Cardiac muscle cell (in vitro differentiated cells and primary cell): ENCODE measurements at regions not wholly inside any gene's neighbourhood (a gene's known extent, or its start where the extent isn't known, plus 50 kb on each side); places are given as distances from the start of the nearest gene placed in this dataset.

ENCODE experiments used
- DNase-seq, 2 donors: peaks; one replicate each; pipeline versions ENCODE4 v3.0.0 to v3.0.0-alpha.2; 2010 to 2017; ENCODE audit warnings: low read depth in 1 of 2, low spot score in 1 of 2
- H3K27ac ChIP-seq: fragments of 200-600 bp; sonication (generic); 2 replicates; pipeline ENCODE4 v1.5.1; 2016
- H3K27me3 ChIP-seq: fragments of 200-600 bp; sonication (generic); 2 replicates; pipeline ENCODE4 v1.6.0; 2016; ENCODE audit warnings: control low read depth
- H3K36me3 ChIP-seq: fragments of 200-600 bp; sonication (generic); 2 replicates; pipeline ENCODE4 v1.5.1; 2016; ENCODE audit warnings: control low read depth
- H3K4me1 ChIP-seq: fragments of 200-600 bp; sonication (generic); 2 replicates; pipeline ENCODE4 v1.8.1; 2017; ENCODE audit warnings: low read depth, mild to moderate bottlenecking, mixed run types
- H3K4me3 ChIP-seq: fragments of 200-600 bp; sonication (generic); 2 replicates; pipeline ENCODE4 v1.5.1; 2016; ENCODE audit warnings: mild to moderate bottlenecking
- H3K9me3 ChIP-seq: fragments of 200-600 bp; sonication (generic); 2 replicates; pipeline ENCODE4 v1.5.1; 2017; ENCODE audit warnings: low read depth, mild to moderate bottlenecking, control low read depth
- CTCF ChIP-seq: IDR thresholded peaks from 2 replicates; pipeline ENCODE4 v1.5.1; 2012; ENCODE audit warnings: low read depth, mild to moderate bottlenecking, low read length

DNA sequence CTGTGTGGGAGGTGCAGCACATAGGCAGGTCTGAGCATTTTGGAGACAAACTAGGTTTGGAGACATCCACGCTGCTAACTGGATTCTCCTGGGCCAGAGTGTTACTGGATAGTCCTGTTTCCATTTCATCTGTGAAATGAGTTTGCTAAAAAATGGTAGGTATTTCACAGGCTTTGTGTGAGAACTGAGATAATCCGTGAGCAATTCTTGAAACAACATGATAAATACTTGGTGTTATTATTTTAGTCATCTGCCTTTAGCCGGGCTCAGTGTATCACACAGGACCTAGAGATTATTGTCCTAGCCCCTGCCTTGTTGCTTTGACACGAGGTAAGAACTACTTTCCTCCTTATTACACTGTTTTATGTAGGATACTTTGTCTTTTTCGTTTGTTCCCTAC is 63.0 kb downstream of the PRR18 start:
- TF ChIP-seq CTCF: no peak

GRCh38 chr6:166244353-166245045 is 63.7 kb downstream of the PRR18 start:
- no peaks in the 10 kb centered on the region for H3K9me3 ChIP-seq
- no peak overlapping the region for H3K27ac ChIP-seq
- no peaks in the 10 kb centered on the region for H3K36me3 ChIP-seq
- no peaks in the 10 kb centered on the region for H3K27me3 ChIP-seq
- TF ChIP-seq CTCF: no peak
- H3K4me3 ChIP-seq: no peak overlapping the region
- DNase-seq: no peak
- H3K4me1 ChIP-seq: no peaks in the 10 kb centered on the region

More for the DNA sequence above, 63.0 kb downstream of the PRR18 start:
- Histone ChIP-seq H3K36me3 (no peaks in the 10 kb centered on the region), H3K4me3 (no peak overlapping the region), H3K4me1 (no peaks in the 10 kb centered on the region), H3K27me3 (no peaks in the 10 kb centered on the region), H3K9me3 (no peaks in the 10 kb centered on the region), H3K27ac (no peak overlapping the region)
- no peak for DNase-seq

DNA sequence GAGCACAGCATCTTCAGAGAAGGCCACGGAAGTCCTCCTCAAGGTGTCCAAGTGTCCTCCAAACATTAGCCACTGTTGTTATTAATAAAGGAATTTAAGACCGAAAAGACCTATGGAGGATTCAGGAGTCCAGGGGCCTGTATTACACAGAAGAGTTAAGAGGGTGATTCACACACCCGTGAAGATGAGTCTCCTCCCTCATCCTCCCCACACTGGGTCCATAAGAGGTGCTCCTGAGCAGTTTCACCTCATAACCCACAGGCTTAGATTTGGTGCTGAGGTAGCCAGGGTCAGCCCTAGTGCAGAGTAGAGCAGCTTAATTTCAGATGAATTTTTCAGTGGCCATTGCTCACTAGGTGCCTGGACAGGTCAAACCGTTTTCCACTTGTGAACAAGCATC is 65.3 kb downstream of the PRR18 start:
- H3K4me1 ChIP-seq: no peaks in the 10 kb centered on the region
- no peaks in the 10 kb centered on the region for H3K36me3 ChIP-seq
- no peak for TF ChIP-seq CTCF
- H3K9me3 ChIP-seq: no peaks in the 10 kb centered on the region
- no peak for DNase-seq
- no peak overlapping the region for H3K4me3 ChIP-seq
- H3K27me3 ChIP-seq: no peaks in the 10 kb centered on the region
- no peak overlapping the region for H3K27ac ChIP-seq

DNA sequence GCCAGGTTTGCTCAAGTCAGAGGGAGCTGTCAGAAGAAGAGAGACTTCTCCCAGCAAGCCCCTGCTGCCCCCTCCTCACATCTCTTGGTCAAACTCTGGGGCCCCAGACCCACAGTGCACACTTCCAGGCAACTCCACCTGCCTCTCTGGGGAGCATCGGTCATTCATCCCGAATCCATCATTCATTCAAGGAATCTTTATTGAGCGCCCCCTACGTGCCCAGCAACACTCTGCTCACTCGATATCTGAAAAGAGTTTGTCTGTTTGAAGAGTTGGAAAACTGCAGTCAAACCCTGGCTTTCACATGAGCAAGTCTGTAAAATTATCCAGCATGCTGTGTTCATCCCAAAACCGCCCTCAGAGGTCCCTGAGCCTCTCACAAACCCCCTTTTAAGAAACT is 66.2 kb downstream of the PRR18 start:
- TF ChIP-seq CTCF: no peak
- Histone ChIP-seq H3K36me3 (no peaks in the 10 kb centered on the region), H3K9me3 (no peaks in the 10 kb centered on the region), H3K27ac (no peak overlapping the region), H3K4me3 (no peak overlapping the region), H3K27me3 (no peaks in the 10 kb centered on the region), H3K4me1 (no peaks in the 10 kb centered on the region)
- DNase-seq: no peak

- no peak overlapping the region for H3K27ac ChIP-seq
- H3K4me3 ChIP-seq: no peak overlapping the region
- no peak for DNase-seq
- no peaks in the 10 kb centered on the region for H3K27me3 ChIP-seq
- no peaks in the 10 kb centered on the region for H3K9me3 ChIP-seq
- no peaks in the 10 kb centered on the region for H3K36me3 ChIP-seq
- no peaks in the 10 kb centered on the region for H3K4me1 ChIP-seq
- no peak for TF ChIP-seq CTCF
These were observed 67.3 kb downstream of the PRR18 start for GRCh38 chr6:166240889-166241288.

GRCh38 chr6:166237617-166238016 is 70.0 kb upstream of the TBXT start:
- Histone ChIP-seq H3K4me1 (no peaks in the 10 kb centered on the region), H3K36me3 (no peaks in the 10 kb centered on the region), H3K27me3 (no peaks in the 10 kb centered on the region), H3K27ac (no peak overlapping the region), H3K4me3 (no peak overlapping the region), H3K9me3 (no peaks in the 10 kb centered on the region)
- no peak for DNase-seq
- TF ChIP-seq CTCF: no peak
